BLaER1 (cell line): ENCODE measurements at regions not wholly inside any gene's neighbourhood (a gene's known extent, or its start where the extent isn't known, plus 50 kb on each side); places are given as distances from the start of the nearest gene placed in this dataset.

Experiments used
- H3K27ac ChIP-seq: shearing (Covaris generic); formaldehyde crosslinking; 2 replicates; pipeline ENCODE4 v1.8.1; 2022
- H3K27me3 ChIP-seq: shearing (Covaris generic); formaldehyde crosslinking; 2 replicates; pipeline ENCODE4 v1.8.1; 2022
- H3K36me3 ChIP-seq: shearing (Covaris generic); formaldehyde crosslinking; 2 replicates; pipeline ENCODE4 v1.8.1; 2022
- H3K4me1 ChIP-seq: shearing (Covaris generic); formaldehyde crosslinking; 2 replicates; pipeline ENCODE4 v1.8.1; 2022
- H3K4me2 ChIP-seq: shearing (Covaris generic); formaldehyde crosslinking; 2 replicates; pipeline ENCODE4 v1.8.1; 2022
- H3K4me3 ChIP-seq: shearing (Covaris generic); formaldehyde crosslinking; 2 replicates; pipeline ENCODE4 v1.8.1; 2022
- H3K9ac ChIP-seq: shearing (Covaris generic); formaldehyde crosslinking; 2 replicates; pipeline ENCODE4 v1.8.1; 2022
- H3K9me3 ChIP-seq: shearing (Covaris generic); formaldehyde crosslinking; 2 replicates; pipeline ENCODE4 v1.8.1; 2022
- H4K20me1 ChIP-seq: shearing (Covaris generic); formaldehyde crosslinking; 2 replicates; pipeline ENCODE4 v1.8.1; 2022
- Cebpa-rat ChIP-seq: shearing (Covaris generic); IDR thresholded peaks from 2 replicates; pipeline ENCODE4 v1.8.1; 2022

DNA sequence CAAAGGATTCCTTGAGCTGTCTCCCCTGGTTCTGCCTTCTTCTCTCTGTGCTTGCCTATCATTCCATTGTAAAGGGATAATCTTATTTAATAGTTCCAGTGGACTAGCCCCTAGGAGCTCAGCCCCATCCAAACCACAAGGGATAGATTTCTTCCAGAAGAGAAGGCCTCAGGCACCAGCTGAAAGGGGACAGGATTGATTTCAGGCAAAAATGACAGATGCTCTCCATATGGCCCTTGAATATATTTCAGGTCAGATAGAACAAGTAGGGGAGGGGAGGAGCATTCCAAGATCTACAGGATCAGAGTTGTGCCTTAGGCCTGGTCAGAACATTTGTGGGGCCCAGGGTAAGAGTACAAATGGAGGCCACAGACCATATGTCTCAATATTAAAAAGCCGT lies 85.3 kb downstream of the RPLP1 start:
- no peak for TF ChIP-seq Cebpa-rat
- Histone ChIP-seq H3K4me2 (no peak overlapping the region), H3K4me3 (no peak overlapping the region), H3K36me3 (no peaks in the 10 kb centered on the region), H3K27ac (no peak overlapping the region), H3K27me3 (no peaks in the 10 kb centered on the region), H4K20me1 (no peaks in the 10 kb centered on the region), H3K9me3 (no peaks in the 10 kb centered on the region), H3K4me1 (no peaks in the 10 kb centered on the region), H3K9ac (no peak overlapping the region)

DNA sequence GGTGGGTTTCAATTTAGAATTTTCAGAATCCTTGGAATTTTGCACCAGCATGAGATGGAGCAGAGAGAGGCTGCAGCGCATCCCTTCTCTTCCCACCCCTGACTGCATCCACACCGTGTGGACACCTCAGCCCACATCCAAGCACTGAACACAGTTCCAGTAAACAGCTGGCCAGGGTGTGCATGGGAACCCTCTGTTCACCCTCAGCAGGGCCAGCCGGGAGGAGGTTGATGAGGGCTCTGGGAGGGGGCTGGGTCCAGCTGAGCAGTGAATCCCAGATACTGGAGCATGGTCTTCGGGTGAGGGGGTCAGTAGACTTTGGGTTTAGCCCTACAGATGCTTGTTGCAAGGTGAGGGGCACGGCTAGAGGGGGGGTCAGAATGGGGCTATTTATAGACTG lies 85.8 kb downstream of the RPLP1 start:
- no peaks in the 10 kb centered on the region for H3K36me3 ChIP-seq
- TF ChIP-seq Cebpa-rat = no peak
- H3K4me1 ChIP-seq = no peaks in the 10 kb centered on the region
- no peak overlapping the region for H3K9ac ChIP-seq
- H4K20me1 ChIP-seq = no peaks in the 10 kb centered on the region
- no peak overlapping the region for H3K4me3 ChIP-seq
- H3K4me2 ChIP-seq = no peak overlapping the region
- no peaks in the 10 kb centered on the region for H3K9me3 ChIP-seq
- H3K27me3 ChIP-seq = no peaks in the 10 kb centered on the region
- H3K27ac ChIP-seq = no peak overlapping the region

DNA sequence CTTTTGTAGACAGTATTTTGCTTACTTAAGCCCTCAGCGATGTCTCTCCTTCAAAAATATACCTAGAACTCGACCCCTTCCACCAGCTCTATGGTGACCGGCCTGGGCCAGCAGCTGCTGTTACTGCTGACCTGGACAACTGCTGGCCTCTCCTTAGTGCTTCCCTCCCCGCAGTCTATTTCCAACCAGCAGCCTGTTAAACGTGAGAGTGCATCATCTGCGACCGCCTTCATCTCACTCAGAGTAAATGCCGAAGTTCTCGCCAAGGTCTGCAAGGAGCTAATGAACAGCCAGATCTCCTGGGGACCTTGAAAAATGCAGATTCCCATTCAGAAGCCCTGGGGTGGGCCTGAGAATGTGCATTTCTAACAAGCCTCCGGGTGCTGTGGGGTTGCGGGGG lies 86.7 kb downstream of the RPLP1 start:
- Histone ChIP-seq H3K9ac (no peak overlapping the region), H4K20me1 (no peaks in the 10 kb centered on the region), H3K27ac (no peak overlapping the region), H3K9me3 (no peaks in the 10 kb centered on the region), H3K27me3 (no peaks in the 10 kb centered on the region), H3K4me2 (no peak overlapping the region), H3K4me3 (no peak overlapping the region), H3K36me3 (no peaks in the 10 kb centered on the region), H3K4me1 (no peaks in the 10 kb centered on the region)
- no peak for TF ChIP-seq Cebpa-rat

DNA sequence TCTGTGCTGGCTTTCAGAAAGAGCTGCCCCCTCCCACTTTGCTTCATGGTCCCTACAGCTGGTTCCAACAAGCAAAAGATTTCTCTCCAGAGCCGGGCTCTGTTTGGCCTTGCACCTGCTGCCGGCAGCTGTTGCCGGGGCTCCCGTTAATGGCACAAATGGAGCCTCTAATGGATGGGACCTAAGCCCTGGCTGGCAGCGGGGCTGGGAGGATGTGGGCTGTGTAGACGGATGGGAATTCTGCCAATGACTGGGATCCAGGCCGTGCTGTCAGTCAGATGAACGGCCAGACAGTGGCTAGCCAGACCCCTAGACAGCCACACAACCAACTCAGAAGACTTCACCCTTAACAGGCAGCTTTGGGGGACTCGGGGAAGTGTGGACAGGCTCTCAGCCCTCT lies 88.0 kb downstream of the RPLP1 start:
- Histone ChIP-seq H3K4me1 (no peaks in the 10 kb centered on the region), H3K4me3 (no peak overlapping the region), H3K27me3 (no peaks in the 10 kb centered on the region)

DNA sequence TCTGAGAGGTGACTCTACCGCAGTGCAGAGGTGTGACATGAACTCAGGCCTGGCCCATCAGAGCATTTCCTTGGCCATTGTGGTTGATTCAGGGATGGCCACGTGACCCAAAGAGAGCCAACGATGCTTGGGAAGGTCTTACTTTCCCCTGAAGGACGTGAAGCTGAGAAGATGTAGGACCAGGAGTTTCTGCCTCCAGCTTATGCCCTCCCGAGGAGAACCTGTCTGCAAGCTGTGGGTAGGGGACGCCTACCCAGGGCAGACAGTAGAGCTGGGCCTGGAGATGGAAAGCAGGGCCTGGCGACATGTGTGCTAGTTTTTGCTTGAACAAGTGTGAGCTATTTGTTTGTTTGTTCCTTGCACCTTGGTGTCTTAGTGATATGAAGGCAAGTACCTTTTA lies 89.4 kb downstream of the RPLP1 start:
- H3K9ac ChIP-seq = no peak overlapping the region
- no peaks in the 10 kb centered on the region for H3K36me3 ChIP-seq
- no peak overlapping the region for H3K4me3 ChIP-seq
- H3K9me3 ChIP-seq = no peaks in the 10 kb centered on the region
- no peak overlapping the region for H3K27ac ChIP-seq
- no peak for TF ChIP-seq Cebpa-rat
- no peak overlapping the region for H3K4me2 ChIP-seq
- H3K4me1 ChIP-seq = no peaks in the 10 kb centered on the region
- H3K27me3 ChIP-seq = no peaks in the 10 kb centered on the region
- no peaks in the 10 kb centered on the region for H4K20me1 ChIP-seq

More for the DNA sequence above, 88.0 kb downstream of the RPLP1 start:
- H3K9me3 ChIP-seq = no peaks in the 10 kb centered on the region
- H3K4me2 ChIP-seq = no peak overlapping the region
- TF ChIP-seq Cebpa-rat = no peak
- no peak overlapping the region for H3K27ac ChIP-seq
- H3K36me3 ChIP-seq = no peaks in the 10 kb centered on the region
- H3K9ac ChIP-seq = no peak overlapping the region
- no peaks in the 10 kb centered on the region for H4K20me1 ChIP-seq

DNA sequence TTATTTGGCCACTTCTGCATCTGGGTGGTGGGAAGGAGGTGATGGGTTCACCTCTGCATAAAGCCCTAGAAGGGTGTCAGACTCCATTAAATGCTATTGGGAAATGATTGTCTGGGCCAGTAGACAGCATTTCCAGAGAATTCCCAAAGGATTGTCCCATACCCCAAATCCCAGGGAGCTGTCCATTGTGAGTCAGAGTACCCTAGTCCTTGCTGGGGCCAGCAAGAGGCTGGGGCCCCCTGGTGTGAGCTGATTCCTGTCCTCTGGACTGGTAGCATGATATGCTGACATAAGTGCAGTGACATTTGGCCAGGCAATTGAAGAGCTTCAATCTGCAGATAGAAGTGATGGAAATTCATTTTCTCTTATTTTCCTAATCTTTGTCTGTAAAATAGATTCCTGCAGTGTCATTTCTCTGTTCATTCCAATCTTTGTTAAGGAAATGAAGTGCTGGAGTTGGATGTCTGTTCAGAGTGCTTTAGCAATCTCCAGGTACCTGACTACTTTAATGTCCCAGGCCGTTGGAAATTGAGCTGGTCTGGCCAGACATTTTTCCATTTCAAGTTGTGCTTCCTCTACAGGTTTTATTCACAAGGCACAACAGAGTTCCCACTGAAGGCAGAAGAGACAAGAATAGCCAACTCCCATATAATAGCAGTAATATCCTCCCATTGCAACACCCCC lies 91.2 kb downstream of the RPLP1 start:
- no peaks in the 10 kb centered on the region for H3K9me3 ChIP-seq
- no peak overlapping the region for H3K27ac ChIP-seq
- no peak overlapping the region for H3K9ac ChIP-seq
- H3K4me3 ChIP-seq = no peak overlapping the region
- TF ChIP-seq Cebpa-rat = no peak
- H3K4me1 ChIP-seq = peaks cover 14% of the 10 kb centered on the region
- no peaks in the 10 kb centered on the region for H3K27me3 ChIP-seq
- H3K4me2 ChIP-seq = no peak overlapping the region
- H4K20me1 ChIP-seq = no peaks in the 10 kb centered on the region
- H3K36me3 ChIP-seq = no peaks in the 10 kb centered on the region

DNA sequence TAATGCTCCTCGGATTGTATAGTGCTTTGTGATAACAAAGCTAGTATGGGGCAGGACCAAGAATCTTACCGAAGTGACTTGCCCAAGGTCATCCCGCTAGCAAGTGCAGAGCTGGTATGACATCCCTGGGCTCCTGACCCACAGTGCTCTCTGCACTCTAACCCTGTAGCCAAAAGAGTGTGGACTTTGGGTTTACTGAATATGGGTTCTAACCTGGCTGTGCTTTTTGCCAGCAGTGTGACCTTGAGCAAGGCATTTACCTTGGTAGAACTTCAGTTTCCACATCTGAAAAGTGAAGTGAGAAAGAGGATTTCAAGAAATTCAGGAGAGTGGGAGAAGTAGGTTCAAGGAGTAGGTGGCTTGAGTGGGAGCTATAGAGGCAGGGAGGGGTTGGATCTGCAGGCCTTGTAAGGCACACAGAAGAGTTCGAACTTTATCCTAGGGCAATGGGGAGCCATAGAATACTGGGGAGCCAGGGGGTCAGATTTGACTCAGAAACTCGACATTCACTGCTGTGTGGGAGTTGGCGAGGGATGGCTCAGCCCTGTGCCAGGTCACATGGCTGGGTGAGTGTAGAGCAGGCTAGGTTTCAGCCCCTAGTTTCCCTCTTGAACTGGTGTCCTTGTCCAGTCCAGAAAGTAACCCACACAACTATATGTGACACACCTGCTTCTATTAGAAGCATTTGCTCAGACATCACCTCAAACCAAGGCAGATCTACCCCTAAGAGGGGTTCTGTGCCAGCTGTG lies 91.9 kb downstream of the RPLP1 start:
- H3K4me1 ChIP-seq = peaks cover 22% of the 10 kb centered on the region
- H3K9me3 ChIP-seq = no peaks in the 10 kb centered on the region
- H3K27me3 ChIP-seq = no peaks in the 10 kb centered on the region
- H4K20me1 ChIP-seq = no peaks in the 10 kb centered on the region
- no peak for TF ChIP-seq Cebpa-rat
- H3K27ac ChIP-seq = no peak overlapping the region
- H3K36me3 ChIP-seq = no peaks in the 10 kb centered on the region
- H3K4me2 ChIP-seq = no peak overlapping the region
- no peak overlapping the region for H3K9ac ChIP-seq
- no peak overlapping the region for H3K4me3 ChIP-seq

DNA sequence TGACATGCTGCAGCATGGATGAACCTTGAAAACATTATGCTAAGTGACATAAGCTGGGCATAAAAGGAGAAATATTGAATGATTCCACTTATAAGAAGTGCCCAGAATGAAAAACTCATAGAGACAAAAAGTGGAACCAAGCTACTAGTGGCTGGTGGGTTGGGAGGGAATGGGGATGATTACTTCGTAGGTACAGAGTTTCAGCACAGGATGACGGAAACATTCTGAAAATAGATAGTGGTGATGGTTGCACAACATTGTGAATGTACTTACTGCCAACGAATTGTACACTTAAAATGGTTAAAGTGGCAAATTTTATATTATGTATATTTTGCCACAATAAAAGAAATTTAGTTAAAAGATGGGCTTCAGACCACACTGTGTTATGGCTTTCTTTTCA lies 93.6 kb downstream of the RPLP1 start:
- H3K9me3 ChIP-seq = peaks cover 6% of the 10 kb centered on the region
- no peak for TF ChIP-seq Cebpa-rat
- H3K27me3 ChIP-seq = no peaks in the 10 kb centered on the region
- H3K4me1 ChIP-seq = peaks cover 31% of the 10 kb centered on the region
- H3K4me3 ChIP-seq = no peak overlapping the region
- H3K9ac ChIP-seq = no peak overlapping the region
- no peak overlapping the region for H3K4me2 ChIP-seq
- H3K27ac ChIP-seq = no peak overlapping the region
- no peaks in the 10 kb centered on the region for H4K20me1 ChIP-seq
- H3K36me3 ChIP-seq = no peaks in the 10 kb centered on the region

DNA sequence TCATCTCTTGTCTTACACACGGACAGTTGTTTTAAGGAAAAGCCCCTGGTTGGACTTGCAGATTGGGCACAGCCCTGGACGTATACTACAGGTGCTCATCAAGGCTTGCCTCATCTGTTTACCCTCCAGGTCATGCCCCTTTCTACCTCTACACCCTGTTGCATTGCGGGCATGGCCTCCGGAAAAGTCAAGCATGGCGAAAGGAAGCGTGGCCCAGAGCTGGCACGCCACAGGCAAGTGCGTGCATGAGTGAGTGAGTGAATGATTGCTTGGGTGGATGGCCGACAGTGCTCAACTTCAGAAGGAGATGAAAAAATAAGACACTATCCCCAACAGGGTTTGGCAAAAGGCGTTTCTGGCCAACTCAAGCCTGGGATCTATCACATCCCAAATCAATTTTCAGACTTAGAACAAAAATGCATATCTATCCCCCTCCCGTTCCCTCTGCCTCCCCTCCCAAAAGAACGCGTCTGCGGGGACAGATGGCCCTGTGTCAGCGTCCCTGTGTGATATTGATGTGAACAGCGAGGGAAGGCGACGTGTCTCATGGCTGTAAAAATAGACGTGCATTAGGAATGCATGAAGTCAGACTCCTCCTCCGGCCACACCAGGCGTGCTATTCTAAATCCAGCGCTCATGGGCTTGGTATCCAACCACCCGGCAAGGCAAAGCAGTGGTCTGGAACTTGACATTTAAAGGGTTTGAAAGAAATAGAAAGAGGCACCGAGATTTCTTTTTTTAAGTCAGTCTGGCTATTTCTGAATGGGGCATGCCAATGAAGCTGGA lies 96.0 kb downstream of the RPLP1 start:
- Histone ChIP-seq H3K36me3 (no peaks in the 10 kb centered on the region), H3K4me2 (peak overlapping the region; percentile 79), H3K27me3 (no peaks in the 10 kb centered on the region), H3K9ac (peak overlapping the region; percentile 9; the same call in 1 of the 2 replicates), H3K4me1 (peaks cover 31% of the 10 kb centered on the region), H3K4me3 (peak overlapping the region; percentile 8; the same call in 1 of the 2 replicates), H3K9me3 (peaks cover 26% of the 10 kb centered on the region), H3K27ac (no peak overlapping the region), H4K20me1 (no peaks in the 10 kb centered on the region)
- TF ChIP-seq Cebpa-rat = no peak
